ENCODE measurements at regions not wholly inside any gene's neighbourhood (a gene's known extent, or its start where the extent isn't known, plus 50 kb on each side); places are given as distances from the start of the nearest gene placed in this dataset.

DNA sequence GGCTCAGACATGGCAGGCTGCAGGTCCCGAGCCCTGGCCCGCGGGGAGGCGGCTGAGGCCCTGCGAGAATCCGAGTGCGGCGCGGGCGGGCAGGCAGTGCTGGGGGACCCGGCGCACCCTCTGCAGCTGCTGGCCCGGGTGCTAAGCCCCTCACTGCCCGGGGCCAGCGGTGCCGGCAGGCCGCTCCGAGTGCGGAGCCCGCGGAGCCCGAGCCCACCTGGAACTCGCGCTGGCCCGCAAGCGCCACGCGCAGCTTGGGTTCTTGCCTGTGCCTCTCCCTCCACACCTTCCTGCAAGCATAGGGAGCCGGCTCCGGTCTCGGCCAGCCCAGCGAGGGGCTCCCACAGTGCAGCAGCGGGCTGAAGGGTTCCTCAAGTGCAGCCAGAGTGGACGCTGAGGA is 97.5 kb downstream of the QDPR start (continued):
- TF ChIP-seq PRDM15 (CRISPR knock-in tag; IDR thresholded peaks at IDR 0.05), result no peak
- TF ChIP-seq, protein P1, sequence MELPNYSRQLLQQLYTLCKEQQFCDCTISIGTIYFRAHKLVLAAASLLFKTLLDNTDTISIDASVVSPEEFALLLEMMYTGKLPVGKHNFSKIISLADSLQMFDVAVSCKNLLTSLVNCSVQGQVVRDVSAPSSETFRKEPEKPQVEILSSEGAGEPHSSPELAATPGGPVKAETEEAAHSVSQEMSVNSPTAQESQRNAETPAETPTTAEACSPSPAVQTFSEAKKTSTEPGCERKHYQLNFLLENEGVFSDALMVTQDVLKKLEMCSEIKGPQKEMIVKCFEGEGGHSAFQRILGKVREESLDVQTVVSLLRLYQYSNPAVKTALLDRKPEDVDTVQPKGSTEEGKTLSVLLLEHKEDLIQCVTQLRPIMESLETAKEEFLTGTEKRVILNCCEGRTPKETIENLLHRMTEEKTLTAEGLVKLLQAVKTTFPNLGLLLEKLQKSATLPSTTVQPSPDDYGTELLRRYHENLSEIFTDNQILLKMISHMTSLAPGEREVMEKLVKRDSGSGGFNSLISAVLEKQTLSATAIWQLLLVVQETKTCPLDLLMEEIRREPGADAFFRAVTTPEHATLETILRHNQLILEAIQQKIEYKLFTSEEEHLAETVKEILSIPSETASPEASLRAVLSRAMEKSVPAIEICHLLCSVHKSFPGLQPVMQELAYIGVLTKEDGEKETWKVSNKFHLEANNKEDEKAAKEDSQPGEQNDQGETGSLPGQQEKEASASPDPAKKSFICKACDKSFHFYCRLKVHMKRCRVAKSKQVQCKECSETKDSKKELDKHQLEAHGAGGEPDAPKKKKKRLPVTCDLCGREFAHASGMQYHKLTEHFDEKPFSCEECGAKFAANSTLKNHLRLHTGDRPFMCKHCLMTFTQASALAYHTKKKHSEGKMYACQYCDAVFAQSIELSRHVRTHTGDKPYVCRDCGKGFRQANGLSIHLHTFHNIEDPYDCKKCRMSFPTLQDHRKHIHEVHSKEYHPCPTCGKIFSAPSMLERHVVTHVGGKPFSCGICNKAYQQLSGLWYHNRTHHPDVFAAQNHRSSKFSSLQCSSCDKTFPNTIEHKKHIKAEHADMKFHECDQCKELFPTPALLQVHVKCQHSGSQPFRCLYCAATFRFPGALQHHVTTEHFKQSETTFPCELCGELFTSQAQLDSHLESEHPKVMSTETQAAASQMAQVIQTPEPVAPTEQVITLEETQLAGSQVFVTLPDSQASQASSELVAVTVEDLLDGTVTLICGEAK (IDR thresholded peaks at IDR 0.05; ENCODE audit: borderline replicate concordance), result no peak

DNA sequence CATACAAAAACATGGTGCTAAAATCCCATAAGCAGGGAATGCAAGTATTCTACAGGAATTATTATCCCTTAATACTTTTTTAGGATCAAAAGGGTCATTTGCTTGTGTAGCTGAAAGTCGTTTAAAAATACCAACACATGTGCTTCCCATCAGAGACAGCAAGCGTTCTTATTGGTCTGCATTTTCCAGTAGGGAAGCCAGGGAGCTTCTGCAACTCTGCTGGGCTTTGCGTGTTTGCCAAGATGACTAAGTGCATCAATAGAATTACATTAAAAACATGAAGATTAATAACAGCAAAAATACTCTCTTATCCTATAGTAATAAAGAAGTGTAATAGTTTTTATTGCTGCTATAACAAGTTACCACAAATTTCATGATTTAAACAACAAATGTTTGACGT is 111.2 kb downstream of the QDPR start:
- CTCF ChIA-PET, result no interaction called here
- Histone ChIP-seq H3K4me3 (no peak overlapping the region), H3K4me2 (ENCODE audit: control insufficient read depth, insufficient read depth) (no peak overlapping the region), H2AFZ (ENCODE audit: control insufficient read depth, low read depth, low read length) (no peak overlapping the region), H3K79me2 (ENCODE audit: control insufficient read depth, insufficient read depth, low read length) (no peaks in the 10 kb centered on the region), H3K27ac (ENCODE audit: control insufficient read depth, insufficient read depth) (no peak overlapping the region), H3K9ac (ENCODE audit: control insufficient read depth, insufficient read depth, low read length) (no peak overlapping the region), H3K27me3 (replicated peaks in 1 of 2; ENCODE audit: control insufficient read depth in 2 of 2, insufficient read depth in 2 of 2, low read length in 1 of 2) (no peaks in the 10 kb centered on the region), H4K20me1 (ENCODE audit: control insufficient read depth, insufficient read depth) (no peaks in the 10 kb centered on the region), H3K36me3 (ENCODE audit: control insufficient read depth in 2 of 2, insufficient read depth in 2 of 2, low read length in 1 of 2) (no peaks in the 10 kb centered on the region), H3K4me1 (ENCODE audit: control insufficient read depth, insufficient read depth, low read length) (no peaks in the 10 kb centered on the region), H3K9me3 (replicated peaks; ENCODE audit: control insufficient read depth, insufficient read depth, low read length) (no peaks in the 10 kb centered on the region)
- FAIRE-seq, result no peak
- intact Hi-C loops (cut with micrococcal nuclease; ENCODE audit: unreplicated experiment), result no loop called here
- no peak for ATAC-seq
- in situ Hi-C loops (cut with MboI), result no loop called here
- RAD21 ChIA-PET (ENCODE audit: unreplicated experiment), result no interaction called here
- no peak for DNase-seq (ENCODE audit: low read depth, low spot score)
- 23% methylated on average over 4 of the region's 4 CpGs for WGBS (ENCODE audit: insufficient coverage, insufficient replicate concordance, low lambda C conversion rate, missing lambda C conversion rate)
- no TSS peak for BruUV-seq (replicated peaks)
- SMC1A ChIA-PET (ENCODE audit: uncharacterized antibody, unreplicated experiment), result no interaction called here
- POLR2A ChIA-PET, result no interaction called here
- TF ChIP-seq RAD21 (IDR thresholded peaks at IDR 0.05; ENCODE audit: insufficient read depth, low read depth, low read length) (no peak), EGR1 (IDR thresholded peaks at IDR 0.05; ENCODE audit: borderline replicate concordance in 1 of 2, low read depth in 2 of 2, low read length in 2 of 2) (no peak), ZNF687 (IDR thresholded peaks at IDR 0.05) (no peak)
- TF ChIP-seq, protein P1 (IDR thresholded peaks at IDR 0.05; ENCODE audit: borderline replicate concordance), result no peak
